Vagina (tissue), 2 donors: ENCODE measurements at regions not wholly inside any gene's neighbourhood (a gene's known extent, or its start where the extent isn't known, plus 50 kb on each side); places are given as distances from the start of the nearest gene placed in this dataset.

Experiments used
- DNase-seq, 2 donors: peaks; one replicate each; pipeline ENCODE4 v3.0.0-alpha.2; 2017; ENCODE audit errors: extremely low spot score in 2 of 2
- H3K27ac ChIP-seq: fragments of 200-600 bp; sonication (generic); one replicate; pipeline ENCODE4 v1.5.1; 2019
- H3K27me3 ChIP-seq: fragments of 200-600 bp; sonication (generic); one replicate; pipeline ENCODE4 v1.5.1; 2019
- H3K36me3 ChIP-seq, 2 donors: fragments of 200-600 bp; sonication (generic); one replicate each; pipeline ENCODE4 v1.5.1; 2017 to 2019
- H3K4me1 ChIP-seq: fragments of 200-600 bp; sonication (generic); one replicate; pipeline ENCODE4 v1.5.1; 2019
- H3K4me3 ChIP-seq, 2 donors: fragments of 200-600 bp; sonication (generic); 1 replicate in 1 of 2; 2 replicates in 1 of 2; pipeline ENCODE4 v1.5.1; 2016 to 2019
- H3K9me3 ChIP-seq: fragments of 200-600 bp; sonication (generic); one replicate; pipeline ENCODE4 v1.5.1; 2019
- CTCF ChIP-seq, 3 experiments: fragments of 450-650 bp in 2 of 3; fragments of 200-600 bp in 1 of 3; sonication (generic) in 1 of 3; IDR thresholded peaks; one replicate each; pipeline ENCODE4 v1.5.1; 2017 to 2019; ENCODE audit warnings: antibody characterized with exemption in 3 of 3, mild to moderate bottlenecking in 2 of 3, moderate library complexity in 2 of 3
- POLR2A ChIP-seq, 2 donors: fragments of 450-650 bp; IDR thresholded peaks; one replicate each; pipeline ENCODE4 v1.6.1; 2017; ENCODE audit warnings: antibody characterized with exemption in 2 of 2, mild to moderate bottlenecking in 2 of 2, moderate library complexity in 2 of 2
- POLR2AphosphoS5 ChIP-seq, 2 donors: sonication (generic); formaldehyde crosslinking; IDR thresholded peaks; one replicate each; pipeline ENCODE4 v1.9.0; 2017; ENCODE audit warnings: antibody characterized with exemption in 2 of 2, mild to moderate bottlenecking in 2 of 2, low read depth in 1 of 2; ENCODE audit not compliant: insufficient read depth in 1 of 2
- intact Hi-C: fragments of 100-400 bp; cut with DNase I; formaldehyde crosslinking; loops from one replicate; pipeline ENCODE4 v1.15.1; 2023

- no peaks in the 10 kb centered on the region for H3K36me3 ChIP-seq
- peaks cover 26% of the 10 kb centered on the region for H3K4me1 ChIP-seq
- DNase-seq = no peak
- intact Hi-C loops = no loop called here
- no peak overlapping the region for H3K4me3 ChIP-seq
- TF ChIP-seq POLR2AphosphoS5 (IDR thresholded peaks at IDR 0.05; ENCODE audit: insufficient read depth in 1 of 2, low read depth in 1 of 2) = no peak
- TF ChIP-seq POLR2A (IDR thresholded peaks at IDR 0.05) = no peak
- no peak for TF ChIP-seq CTCF (IDR thresholded peaks at IDR 0.05)
- H3K27me3 ChIP-seq = no peaks in the 10 kb centered on the region
- H3K27ac ChIP-seq = no peak overlapping the region
- no peaks in the 10 kb centered on the region for H3K9me3 ChIP-seq
Observed at GRCh38 chr2:207241198-207241597, 75.5 kb upstream of the KLF7 start.

GRCh38 chr2:207243601-207244000 lies 77.9 kb upstream of the KLF7 start:
- no peaks in the 10 kb centered on the region for H3K36me3 ChIP-seq
- intact Hi-C loops = no loop called here
- H3K27me3 ChIP-seq = no peaks in the 10 kb centered on the region
- H3K27ac ChIP-seq = no peak overlapping the region
- H3K9me3 ChIP-seq = no peaks in the 10 kb centered on the region
- H3K4me1 ChIP-seq = peaks cover 21% of the 10 kb centered on the region
- TF ChIP-seq POLR2A (IDR thresholded peaks at IDR 0.05) (no peak), POLR2AphosphoS5 (IDR thresholded peaks at IDR 0.05; ENCODE audit: insufficient read depth in 1 of 2, low read depth in 1 of 2) (no peak), CTCF (IDR thresholded peaks at IDR 0.05) (no peak)
- H3K4me3 ChIP-seq = no peak overlapping the region
- no peak for DNase-seq

- Histone ChIP-seq H3K27me3 (no peaks in the 10 kb centered on the region), H3K9me3 (no peaks in the 10 kb centered on the region), H3K4me1 (peaks cover 6% of the 10 kb centered on the region), H3K27ac (no peak overlapping the region), H3K36me3 (no peaks in the 10 kb centered on the region), H3K4me3 (no peak overlapping the region)
- DNase-seq = no peak
- intact Hi-C loops = no loop called here
- no peak for TF ChIP-seq CTCF (IDR thresholded peaks at IDR 0.05)
- no peak for TF ChIP-seq POLR2AphosphoS5 (IDR thresholded peaks at IDR 0.05; ENCODE audit: insufficient read depth in 1 of 2, low read depth in 1 of 2)
- no peak for TF ChIP-seq POLR2A (IDR thresholded peaks at IDR 0.05)
Observed at GRCh38 chr2:207244971-207245925, 79.5 kb upstream of the KLF7 start.

- H3K27me3 ChIP-seq = no peaks in the 10 kb centered on the region
- no peak overlapping the region for H3K4me3 ChIP-seq
- intact Hi-C loops = no loop called here
- no peaks in the 10 kb centered on the region for H3K4me1 ChIP-seq
- no peak for TF ChIP-seq POLR2A (IDR thresholded peaks at IDR 0.05)
- no peak for TF ChIP-seq CTCF (IDR thresholded peaks at IDR 0.05)
- no peak for TF ChIP-seq POLR2AphosphoS5 (IDR thresholded peaks at IDR 0.05; ENCODE audit: insufficient read depth in 1 of 2, low read depth in 1 of 2)
- no peak overlapping the region for H3K27ac ChIP-seq
- H3K36me3 ChIP-seq = no peaks in the 10 kb centered on the region
- H3K9me3 ChIP-seq = no peaks in the 10 kb centered on the region
- DNase-seq = no peak
Observed at GRCh38 chr2:207248702-207249377, 83.1 kb upstream of the KLF7 start.
